AG04450 (cell line): ENCODE measurements at regions not wholly inside any gene's neighbourhood (a gene's known extent, or its start where the extent isn't known, plus 50 kb on each side); places are given as distances from the start of the nearest gene placed in this dataset.

Experiments
- CTCF ChIA-PET: fragments of 300-600, 350-600 bp; formaldehyde crosslinking; extraction: SDS; loops from one replicate; lab custom pipeline; 2022; ENCODE audit warnings: antibody characterized with exemption, inconsistent platforms; lab: Charles Lee
- POLR2A ChIA-PET: fragments of 350-600 bp; formaldehyde crosslinking; extraction: SDS; loops from one replicate; lab custom pipeline; 2021; ENCODE audit warnings: antibody characterized with exemption, inconsistent platforms; lab: Yijun Ruan, JAX
- DNase-seq: peaks from one replicate; pipeline ENCODE4 v3.0.0-alpha.2; 2011; ENCODE audit warnings: low read depth, low spot score
- H3K27ac ChIP-seq: one replicate; pipeline ENCODE4 v1.5.1; 2012; ENCODE audit warnings: low read depth, low read length, control low read depth
- H3K27me3 ChIP-seq: one replicate; pipeline ENCODE4 v1.6.0; 2012; ENCODE audit warnings: low read length; ENCODE audit not compliant: control insufficient read depth, insufficient read depth
- H3K4me3 ChIP-seq: 2 replicates; pipeline ENCODE4 v1.5.1; 2011; ENCODE audit warnings: mild to moderate bottlenecking, low read depth, low read length, control low read depth
- H3K9me3 ChIP-seq: 2 replicates; pipeline ENCODE4 v1.5.1; 2012; ENCODE audit warnings: low read length; ENCODE audit not compliant: control insufficient read depth, insufficient read depth
- CTCF ChIP-seq: IDR thresholded peaks from 2 replicates; pipeline ENCODE4 v1.5.1; 2011; ENCODE audit warnings: low read depth, low read length, control low read depth, inconsistent platforms

- DNase-seq = no peak
These were observed 315.4 kb upstream of the GRIA3 start for GRCh38 chrX:122868631-122869030.

GRCh38 chrX:122869171-122869570, 314.9 kb upstream of the GRIA3 start:
- ChIA-PET CTCF (no interaction called here), POLR2A (no interaction called here)
- Histone ChIP-seq H3K27me3 (no peaks in the 10 kb centered on the region), H3K27ac (no peak overlapping the region), H3K9me3 (no peaks in the 10 kb centered on the region), H3K4me3 (no peak overlapping the region)
- no peak for DNase-seq
- TF ChIP-seq CTCF = no peak

More at GRCh38 chrX:122868631-122869030, 315.4 kb upstream of the GRIA3 start:
- H3K27me3 ChIP-seq = no peaks in the 10 kb centered on the region
- no peaks in the 10 kb centered on the region for H3K9me3 ChIP-seq
- ChIA-PET CTCF (no interaction called here), POLR2A (no interaction called here)
- TF ChIP-seq CTCF = no peak
- no peak overlapping the region for H3K4me3 ChIP-seq
- no peak overlapping the region for H3K27ac ChIP-seq

GRCh38 chrX:122878269-122878668, 305.8 kb upstream of the GRIA3 start:
- no peak overlapping the region for H3K4me3 ChIP-seq
- H3K27me3 ChIP-seq = no peaks in the 10 kb centered on the region
- ChIA-PET POLR2A (no interaction called here), CTCF (no interaction called here)
- DNase-seq = no peak
- TF ChIP-seq CTCF = no peak
- H3K9me3 ChIP-seq = no peaks in the 10 kb centered on the region
- no peak overlapping the region for H3K27ac ChIP-seq

GRCh38 chrX:122880952-122881351, 303.1 kb upstream of the GRIA3 start:
- Histone ChIP-seq H3K4me3 (no peak overlapping the region), H3K27me3 (no peaks in the 10 kb centered on the region), H3K27ac (no peak overlapping the region), H3K9me3 (no peaks in the 10 kb centered on the region)
- no peak for TF ChIP-seq CTCF
- no peak for DNase-seq
- CTCF ChIA-PET = no interaction called here
- POLR2A ChIA-PET = no interaction called here

GRCh38 chrX:122890729-122891128, 293.3 kb upstream of the GRIA3 start:
- no peaks in the 10 kb centered on the region for H3K9me3 ChIP-seq
- DNase-seq = no peak
- ChIA-PET CTCF (no interaction called here), POLR2A (no interaction called here)
- H3K27ac ChIP-seq = no peak overlapping the region
- H3K27me3 ChIP-seq = no peaks in the 10 kb centered on the region
- no peak for TF ChIP-seq CTCF
- no peak overlapping the region for H3K4me3 ChIP-seq
